ENCODE measurements at regions not wholly inside any gene's neighbourhood (a gene's known extent, or its start where the extent isn't known, plus 50 kb on each side); places are given as distances from the start of the nearest gene placed in this dataset.

GRCh38 chrX:80174925-80175574 is 160.5 kb downstream of the TBX22 start:
- Histone ChIP-seq H3K36me3 (no peaks in the 10 kb centered on the region), H3K4me3 (no peak overlapping the region), H3K27ac (replicated peaks) (peak overlapping the region; percentile 23), H3K4me1 (no peaks in the 10 kb centered on the region), H3K27me3 (ENCODE audit: low read depth) (no peaks in the 10 kb centered on the region), H3K9me3 (replicated peaks) (no peaks in the 10 kb centered on the region)
- intact Hi-C loops (cut with micrococcal nuclease) = no loop called here
- no peak for TF ChIP-seq CTCF (IDR thresholded peaks at IDR 0.05; ENCODE audit: borderline replicate concordance)
- peak; percentile 59 for DNase-seq

- H3K27me3 ChIP-seq (ENCODE audit: low read depth) = no peaks in the 10 kb centered on the region
- TF ChIP-seq CTCF (IDR thresholded peaks at IDR 0.05; ENCODE audit: borderline replicate concordance) = peak; percentile 13
- DNase-seq = no peak
- H3K4me3 ChIP-seq = no peak overlapping the region
- H3K4me1 ChIP-seq = no peaks in the 10 kb centered on the region
- no peaks in the 10 kb centered on the region for H3K9me3 ChIP-seq (replicated peaks)
- intact Hi-C loops (cut with micrococcal nuclease) = no loop called here
- no peaks in the 10 kb centered on the region for H3K36me3 ChIP-seq
- no peak overlapping the region for H3K27ac ChIP-seq (replicated peaks)
Measured at GRCh38 chrX:80181079-80181478, 166.5 kb downstream of the TBX22 start.

GRCh38 chrX:80184854-80185253 is 170.3 kb downstream of the TBX22 start:
- Histone ChIP-seq H3K4me1 (no peaks in the 10 kb centered on the region), H3K36me3 (no peaks in the 10 kb centered on the region), H3K27ac (replicated peaks) (no peak overlapping the region), H3K27me3 (ENCODE audit: low read depth) (no peaks in the 10 kb centered on the region), H3K4me3 (no peak overlapping the region), H3K9me3 (replicated peaks) (no peaks in the 10 kb centered on the region)
- intact Hi-C loops (cut with micrococcal nuclease) = no loop called here
- TF ChIP-seq CTCF (IDR thresholded peaks at IDR 0.05; ENCODE audit: borderline replicate concordance) = no peak
- DNase-seq = no peak

- no peak overlapping the region for H3K4me3 ChIP-seq
- TF ChIP-seq CTCF (IDR thresholded peaks at IDR 0.05; ENCODE audit: borderline replicate concordance) = no peak
- intact Hi-C loops (cut with micrococcal nuclease) = no loop called here
- H3K27me3 ChIP-seq (ENCODE audit: low read depth) = no peaks in the 10 kb centered on the region
- no peak overlapping the region for H3K27ac ChIP-seq (replicated peaks)
- H3K36me3 ChIP-seq = no peaks in the 10 kb centered on the region
- H3K4me1 ChIP-seq = no peaks in the 10 kb centered on the region
- no peak for DNase-seq
- H3K9me3 ChIP-seq (replicated peaks) = no peaks in the 10 kb centered on the region
Measured at GRCh38 chrX:80206647-80207046, 192.1 kb downstream of the TBX22 start.

GRCh38 chrX:80207327-80207726 is 192.8 kb downstream of the TBX22 start:
- no peak for DNase-seq
- no peaks in the 10 kb centered on the region for H3K4me1 ChIP-seq

More at GRCh38 chrX:80207327-80207726, 192.8 kb downstream of the TBX22 start:
- Histone ChIP-seq H3K9me3 (replicated peaks) (no peaks in the 10 kb centered on the region), H3K27me3 (ENCODE audit: low read depth) (no peaks in the 10 kb centered on the region), H3K36me3 (no peaks in the 10 kb centered on the region), H3K27ac (replicated peaks) (no peak overlapping the region), H3K4me3 (no peak overlapping the region)
- no peak for TF ChIP-seq CTCF (IDR thresholded peaks at IDR 0.05; ENCODE audit: borderline replicate concordance)
- intact Hi-C loops (cut with micrococcal nuclease) = no loop called here
